ENCODE measurements at regions not wholly inside any gene's neighbourhood (a gene's known extent, or its start where the extent isn't known, plus 50 kb on each side); places are given as distances from the start of the nearest gene placed in this dataset.
"Not testable (repeated sequence)": the region's sequence is repeated elsewhere in the genome, so short reads cannot be mapped to it uniquely, and the experiment has no call there.

DNA sequence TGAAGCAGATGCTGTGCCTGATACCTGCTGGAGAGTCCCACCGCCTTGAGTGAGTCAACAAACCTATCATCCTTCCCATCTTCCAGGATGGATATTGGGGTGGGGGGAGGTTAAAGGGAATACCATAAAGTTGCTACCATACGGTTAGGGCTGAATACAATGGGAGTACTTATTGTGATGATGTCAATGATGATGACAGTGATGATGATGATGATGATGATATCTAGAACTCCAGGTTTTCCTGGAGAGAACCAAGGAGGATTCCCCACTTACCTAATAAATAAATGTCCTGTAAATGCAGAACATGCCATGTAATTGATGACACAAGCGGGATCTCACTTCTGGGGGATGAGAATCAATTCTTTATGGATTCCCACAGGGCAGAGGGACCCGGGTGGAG lies 370.9 kb downstream of the BCL2L11 start:
- in situ Hi-C loops (cut with HindIII; ENCODE audit: low pct_unique_long_range_greater_than_20kb, low sequenced_read_pairs); ATAC-seq; DNase-seq (ENCODE audit: low read depth, low spot score); H3K27me3 ChIP-seq (ENCODE audit: control insufficient read depth, insufficient read depth, low read length); H3K4me1 ChIP-seq (ENCODE audit: control insufficient read depth, insufficient read depth, low read length); H3K36me3 ChIP-seq (ENCODE audit: control insufficient read depth, insufficient read depth, low read length); intact Hi-C loops (cut with micrococcal nuclease; ENCODE audit: unreplicated experiment); CTCF ChIA-PET; POLR2A ChIA-PET; BruUV-seq (replicated peaks); H3K9me3 ChIP-seq (ENCODE audit: control insufficient read depth, insufficient read depth, low read depth, low read length); H3K4me3 ChIP-seq (ENCODE audit: low read depth in 2 of 2, low read length in 2 of 2): not testable (repeated sequence)
- 0 out of 2 replicates have a peak overlapping the region, but pooled peaks have one; percentile 44 for H3K27ac ChIP-seq (ENCODE audit: low read length)

- H3K36me3 ChIP-seq (ENCODE audit: control insufficient read depth, insufficient read depth, low read length); in situ Hi-C loops (cut with HindIII; ENCODE audit: low pct_unique_long_range_greater_than_20kb, low sequenced_read_pairs); DNase-seq (ENCODE audit: low read depth, low spot score); BruUV-seq (replicated peaks); H3K4me1 ChIP-seq (ENCODE audit: control insufficient read depth, insufficient read depth, low read length); H3K9me3 ChIP-seq (ENCODE audit: control insufficient read depth, insufficient read depth, low read depth, low read length); H3K27me3 ChIP-seq (ENCODE audit: control insufficient read depth, insufficient read depth, low read length); POLR2A ChIA-PET; CTCF ChIA-PET; intact Hi-C loops (cut with micrococcal nuclease; ENCODE audit: unreplicated experiment): not testable (repeated sequence)
- Histone ChIP-seq H3K27ac (ENCODE audit: low read length) (peak overlapping the region; percentile 70), H3K4me3 (ENCODE audit: low read depth in 2 of 2, low read length in 2 of 2) (peak overlapping the region; percentile 47 to 62)
- ATAC-seq, result peak; percentile 71
Observed at GRCh38 chr2:111492995-111493719, 372.4 kb downstream of the BCL2L11 start.

DNA sequence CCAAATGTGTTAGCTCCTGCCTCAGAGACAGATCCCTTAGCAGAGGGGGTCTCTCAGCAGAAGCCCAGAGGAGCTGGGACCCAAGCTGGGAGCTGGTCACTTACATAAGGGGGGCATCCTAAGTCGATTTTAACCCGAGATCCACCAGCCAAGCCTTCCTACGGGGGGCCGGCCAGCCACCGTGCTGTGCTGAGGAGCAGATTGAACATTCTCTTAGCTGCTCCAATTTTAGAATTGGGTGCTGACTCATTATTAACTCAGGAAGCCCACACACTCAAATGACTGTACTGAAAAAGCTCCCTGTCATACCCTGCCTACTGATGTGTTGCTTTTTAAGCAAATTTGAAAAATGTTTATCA lies 373.0 kb downstream of the BCL2L11 start:
- H3K27me3 ChIP-seq (ENCODE audit: control insufficient read depth, insufficient read depth, low read length); H3K4me1 ChIP-seq (ENCODE audit: control insufficient read depth, insufficient read depth, low read length); H3K9me3 ChIP-seq (ENCODE audit: control insufficient read depth, insufficient read depth, low read depth, low read length); BruUV-seq (replicated peaks); H3K36me3 ChIP-seq (ENCODE audit: control insufficient read depth, insufficient read depth, low read length); DNase-seq (ENCODE audit: low read depth, low spot score); intact Hi-C loops (cut with micrococcal nuclease; ENCODE audit: unreplicated experiment); POLR2A ChIA-PET; CTCF ChIA-PET; in situ Hi-C loops (cut with HindIII; ENCODE audit: low pct_unique_long_range_greater_than_20kb, low sequenced_read_pairs): not testable (repeated sequence)
- Histone ChIP-seq H3K4me3 (ENCODE audit: low read depth in 2 of 2, low read length in 2 of 2) (peak overlapping the region; percentile 47 to 62), H3K27ac (ENCODE audit: low read length) (peak overlapping the region; percentile 70)
- ATAC-seq, result peak; percentile 10

DNA sequence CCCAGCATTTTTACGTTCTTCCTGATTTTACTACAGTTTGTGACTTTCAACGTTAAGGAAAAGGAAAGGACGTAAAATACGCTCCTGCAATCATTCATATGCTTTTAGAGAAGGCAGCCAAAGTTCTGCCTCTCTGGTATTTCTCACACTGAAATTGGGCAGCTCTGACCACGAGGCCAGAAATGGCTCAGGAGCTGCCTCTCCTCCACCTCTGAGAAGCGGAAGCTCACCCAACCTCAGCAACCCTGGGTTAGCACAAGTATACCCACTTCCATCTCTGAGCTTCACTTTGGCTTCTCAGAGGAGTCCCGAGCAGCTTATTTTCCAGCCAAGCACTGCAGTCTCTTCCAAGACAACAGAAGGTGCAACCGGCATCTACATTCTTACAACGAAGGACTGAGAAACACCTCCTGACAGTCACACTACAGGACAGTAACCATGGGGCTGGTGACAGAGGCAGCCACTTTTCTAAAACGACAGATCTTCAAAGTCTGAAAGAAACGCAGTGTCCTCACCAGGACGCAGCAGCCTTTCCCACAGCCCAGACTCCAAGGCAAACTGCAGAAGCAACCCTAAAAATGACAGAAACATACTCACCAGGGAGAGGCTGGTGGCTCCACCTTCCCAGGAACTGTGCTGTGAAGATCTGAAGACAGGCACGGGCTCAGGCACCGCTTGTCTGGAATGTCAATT lies 373.7 kb downstream of the BCL2L11 start:
- peak; percentile 38 for ATAC-seq
- peak overlapping the region; percentile 47 to 60 for H3K4me3 ChIP-seq (ENCODE audit: low read depth in 2 of 2, low read length in 2 of 2)
- H3K4me1 ChIP-seq (ENCODE audit: control insufficient read depth, insufficient read depth, low read length); DNase-seq (ENCODE audit: low read depth, low spot score); H3K9me3 ChIP-seq (ENCODE audit: control insufficient read depth, insufficient read depth, low read depth, low read length); CTCF ChIA-PET; H3K36me3 ChIP-seq (ENCODE audit: control insufficient read depth, insufficient read depth, low read length); intact Hi-C loops (cut with micrococcal nuclease; ENCODE audit: unreplicated experiment); POLR2A ChIA-PET; H3K27me3 ChIP-seq (ENCODE audit: control insufficient read depth, insufficient read depth, low read length); in situ Hi-C loops (cut with HindIII; ENCODE audit: low pct_unique_long_range_greater_than_20kb, low sequenced_read_pairs): not testable (repeated sequence)
- BruUV-seq (replicated peaks), result TSS peak; percentile 94
- H3K27ac ChIP-seq (ENCODE audit: low read length), result peak overlapping the region; percentile 71

DNA sequence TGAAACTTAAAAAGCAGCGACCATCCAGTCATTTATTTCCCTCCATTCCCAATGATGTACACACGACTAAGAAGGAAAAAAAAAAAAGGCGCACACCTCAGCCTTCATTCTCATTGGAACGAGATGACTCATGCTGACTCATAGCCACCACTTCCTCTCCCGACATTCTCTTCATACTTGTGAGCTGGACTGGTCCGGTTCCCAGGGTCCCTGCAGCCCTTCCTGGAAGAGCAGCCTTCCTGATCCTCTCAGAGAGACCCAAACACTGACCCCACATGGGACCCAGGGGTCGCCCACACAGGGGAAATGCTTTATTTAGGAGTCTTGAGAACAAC lies 374.2 kb downstream of the BCL2L11 start:
- H3K27me3 ChIP-seq (ENCODE audit: control insufficient read depth, insufficient read depth, low read length); H3K36me3 ChIP-seq (ENCODE audit: control insufficient read depth, insufficient read depth, low read length); intact Hi-C loops (cut with micrococcal nuclease; ENCODE audit: unreplicated experiment); in situ Hi-C loops (cut with HindIII; ENCODE audit: low pct_unique_long_range_greater_than_20kb, low sequenced_read_pairs); H3K4me1 ChIP-seq (ENCODE audit: control insufficient read depth, insufficient read depth, low read length); BruUV-seq (replicated peaks); DNase-seq (ENCODE audit: low read depth, low spot score); CTCF ChIA-PET; H3K9me3 ChIP-seq (ENCODE audit: control insufficient read depth, insufficient read depth, low read depth, low read length); POLR2A ChIA-PET: not testable (repeated sequence)
- H3K4me3 ChIP-seq (ENCODE audit: low read depth in 2 of 2, low read length in 2 of 2), result peak overlapping the region; percentile 47 to 60
- peak; percentile 87 for ATAC-seq
- H3K27ac ChIP-seq (ENCODE audit: low read length), result peak overlapping the region; percentile 88

- H3K4me1 ChIP-seq (ENCODE audit: control insufficient read depth, insufficient read depth, low read length); H3K27me3 ChIP-seq (ENCODE audit: control insufficient read depth, insufficient read depth, low read length); CTCF ChIA-PET; H3K36me3 ChIP-seq (ENCODE audit: control insufficient read depth, insufficient read depth, low read length); intact Hi-C loops (cut with micrococcal nuclease; ENCODE audit: unreplicated experiment); in situ Hi-C loops (cut with HindIII; ENCODE audit: low pct_unique_long_range_greater_than_20kb, low sequenced_read_pairs); DNase-seq (ENCODE audit: low read depth, low spot score); H3K9me3 ChIP-seq (ENCODE audit: control insufficient read depth, insufficient read depth, low read depth, low read length); POLR2A ChIA-PET: not testable (repeated sequence)
- Histone ChIP-seq H3K4me3 (ENCODE audit: low read depth in 2 of 2, low read length in 2 of 2) (peak overlapping the region in 1 of 2 experiments; percentile 14; a peak in 1 of 4 replicates), H3K27ac (ENCODE audit: low read length) (peak overlapping the region; percentile 88)
- BruUV-seq (replicated peaks), result TSS peak; percentile 91
- ATAC-seq, result peak; percentile 27; the same call in 1 of the 2 replicates
Observed at GRCh38 chr2:111495636-111496035, 374.9 kb downstream of the BCL2L11 start.

DNA sequence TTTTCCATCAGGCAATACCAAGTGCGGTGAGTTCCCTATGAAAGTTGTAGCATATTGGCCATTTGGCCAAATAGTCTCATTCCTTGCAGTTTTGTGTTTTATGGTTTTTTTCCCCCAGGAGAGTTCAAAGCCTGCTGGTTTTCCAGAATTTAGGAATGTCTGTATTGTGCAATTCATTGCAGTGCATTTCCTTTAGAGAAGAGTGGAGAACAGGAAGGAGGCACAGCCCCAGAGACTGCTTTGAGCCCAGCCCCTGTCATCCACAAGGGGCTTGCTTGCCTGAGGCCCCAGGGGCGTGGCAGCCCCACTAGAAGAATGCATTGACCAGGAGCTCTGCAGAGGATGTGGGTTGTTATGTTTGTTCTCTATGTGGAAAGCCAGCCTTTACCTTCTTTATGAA lies 375.5 kb downstream of the BCL2L11 start:
- BruUV-seq (replicated peaks); H3K9me3 ChIP-seq (ENCODE audit: control insufficient read depth, insufficient read depth, low read depth, low read length); H3K27me3 ChIP-seq (ENCODE audit: control insufficient read depth, insufficient read depth, low read length); in situ Hi-C loops (cut with HindIII; ENCODE audit: low pct_unique_long_range_greater_than_20kb, low sequenced_read_pairs); ATAC-seq; POLR2A ChIA-PET; H3K4me1 ChIP-seq (ENCODE audit: control insufficient read depth, insufficient read depth, low read length); H3K4me3 ChIP-seq (ENCODE audit: low read depth in 2 of 2, low read length in 2 of 2); intact Hi-C loops (cut with micrococcal nuclease; ENCODE audit: unreplicated experiment); CTCF ChIA-PET; DNase-seq (ENCODE audit: low read depth, low spot score); H3K36me3 ChIP-seq (ENCODE audit: control insufficient read depth, insufficient read depth, low read length): not testable (repeated sequence)
- peak overlapping the region; percentile 88 for H3K27ac ChIP-seq (ENCODE audit: low read length)
